SK-N-MC (cell line): ENCODE measurements at regions not wholly inside any gene's neighbourhood (a gene's known extent, or its start where the extent isn't known, plus 50 kb on each side); places are given as distances from the start of the nearest gene placed in this dataset.

ENCODE experiments used
- EZH2 ChIP-seq: fragments of 200-600 bp; sonication (generic); IDR thresholded peaks from one replicate; pipeline ENCODE4 v1.6.1; 2017; ENCODE audit warnings: antibody characterized with exemption
- FOXP2 ChIP-seq: optimal IDR thresholded peaks from 2 replicates; pipeline ENCODE3; 2011; ENCODE audit warnings: mild to moderate bottlenecking, moderate library complexity; ENCODE audit not compliant: insufficient read depth; ENCODE audit errors: extremely low read length, control extremely low read depth
- POLR2AphosphoS5 ChIP-seq: IDR thresholded peaks from 2 replicates; pipeline ENCODE4 v1.6.1; 2012; ENCODE audit warnings: mild to moderate bottlenecking, low read depth, low read length, borderline replicate concordance

- TF ChIP-seq EZH2, result no peak
- TF ChIP-seq POLR2AphosphoS5, result no peak
- TF ChIP-seq FOXP2, result no peak
These were observed 136.0 kb upstream of the GLI2 start for GRCh38 chr2:120599656-120600055.
